Endothelial cell of umbilical vein (primary cell): ENCODE measurements at regions not wholly inside any gene's neighbourhood (a gene's known extent, or its start where the extent isn't known, plus 50 kb on each side); places are given as distances from the start of the nearest gene placed in this dataset.

Source experiments
- BruUV-seq: library from RNA; stranded (reverse); fragments of 400-500 nt; replicated peaks from 2 replicates; lab custom pipeline; 2021; lab: Mats Ljungman, UMichigan
- CTCF ChIA-PET: fragments of 300-600, 350-600 bp; sonication (Branson Sonifier 250); formaldehyde crosslinking; loops from one replicate; lab custom pipeline; 2021; ENCODE audit warnings: antibody characterized with exemption, inconsistent platforms; lab: Charles Lee
- POLR2A ChIA-PET: fragments of 300-600, 350-600 bp; sonication (Branson Sonifier 250); formaldehyde crosslinking; loops from one replicate; lab custom pipeline; 2021; ENCODE audit warnings: antibody characterized with exemption, inconsistent platforms; lab: Charles Lee
- DNase-seq: peaks from one replicate; pipeline ENCODE4 v3.0.0-alpha.2; 2011; ENCODE audit warnings: low read depth, low spot score
- FAIRE-seq: peaks from 2 replicates; lab custom pipeline; 2011; peaks lifted over from hg19 to GRCh38; lab: Jason Lieb, UNC
- H2AFZ ChIP-seq: 2 replicates; pipeline ENCODE4 v1.6.0; 2012; ENCODE audit warnings: low read depth, low read length, control low read depth, inconsistent platforms
- H3K27ac ChIP-seq: 2 replicates; pipeline ENCODE4 v1.5.1; 2011; ENCODE audit warnings: low read depth, mild to moderate bottlenecking, control low read depth, low read length, moderate library complexity; ENCODE audit not compliant: insufficient read depth
- H3K27me3 ChIP-seq, 2 experiments: 2 replicates each; pipeline versions ENCODE4 v1.6.0 to v1.6.1; 2011; ENCODE audit warnings: low read length in 2 of 2, mixed read lengths in 1 of 2; ENCODE audit not compliant: control insufficient read depth in 2 of 2, insufficient read depth in 2 of 2
- H3K36me3 ChIP-seq, 2 experiments: 2 replicates in 1 of 2; 3 replicates in 1 of 2; pipeline ENCODE4 v1.5.1; 2011; ENCODE audit warnings: low read length in 2 of 2, mild to moderate bottlenecking in 1 of 2, moderate library complexity in 1 of 2; ENCODE audit not compliant: control insufficient read depth in 2 of 2, insufficient read depth in 2 of 2; ENCODE audit errors: extremely low read depth in 1 of 2
- H3K4me1 ChIP-seq: 3 replicates; pipeline ENCODE4 v1.5.1; 2011; ENCODE audit warnings: mild to moderate bottlenecking, low read length; ENCODE audit not compliant: control insufficient read depth, insufficient read depth; ENCODE audit errors: extremely low read depth
- H3K4me2 ChIP-seq: 2 replicates; pipeline ENCODE4 v1.6.1; 2011; ENCODE audit warnings: low read length, control low read depth, mixed read lengths; ENCODE audit not compliant: insufficient read depth
- H3K4me3 ChIP-seq, 3 experiments: fragments of 200-600 bp in 1 of 3; sonication (generic), shearing (Covaris generic) in 1 of 3; replicated peaks in 1 of 3; 2 replicates each; pipeline ENCODE4 v1.5.1; 2011 to 2016; ENCODE audit warnings: control low read depth in 3 of 3, low read length in 3 of 3, mild to moderate bottlenecking in 2 of 3, inconsistent platforms in 1 of 3, low read depth in 1 of 3, moderate library complexity in 1 of 3; ENCODE audit not compliant: insufficient read depth in 1 of 3
- H3K79me2 ChIP-seq: 2 replicates; pipeline ENCODE4 v1.6.0; 2012; ENCODE audit warnings: low read length, inconsistent platforms; ENCODE audit not compliant: control insufficient read depth, insufficient read depth
- H3K9ac ChIP-seq: replicated peaks from 2 replicates; pipeline ENCODE3; 2011; ENCODE audit warnings: low read length, control low read depth; ENCODE audit not compliant: insufficient read depth; ENCODE audit errors: extremely low read depth
- H3K9me1 ChIP-seq: replicated peaks from 3 replicates; pipeline ENCODE4 v1.6.0; 2011; ENCODE audit warnings: mild to moderate bottlenecking, low read length; ENCODE audit not compliant: control insufficient read depth, insufficient read depth; ENCODE audit errors: extremely low read depth
- H3K9me3 ChIP-seq: replicated peaks from 2 replicates; pipeline ENCODE4 v1.5.1; 2012; ENCODE audit warnings: low read length, inconsistent platforms; ENCODE audit not compliant: control insufficient read depth, insufficient read depth
- H4K20me1 ChIP-seq: replicated peaks from 2 replicates; pipeline ENCODE3; 2011; ENCODE audit warnings: mild to moderate bottlenecking, low read length; ENCODE audit not compliant: control insufficient read depth, insufficient read depth; ENCODE audit errors: extremely low read depth
- CTCF ChIP-seq, 2 donors: IDR thresholded peaks; 1 replicate in 1 of 2; 2 replicates in 1 of 2; pipeline ENCODE4 v1.5.1; 2011; ENCODE audit warnings: low read length in 2 of 2, mild to moderate bottlenecking in 2 of 2, moderate library complexity in 2 of 2, control low read depth in 1 of 2, inconsistent platforms in 1 of 2, low read depth in 1 of 2; ENCODE audit not compliant: insufficient read depth in 1 of 2; ENCODE audit errors: extremely low read depth in 1 of 2
- EZH2 ChIP-seq: IDR thresholded peaks from 2 replicates; pipeline ENCODE4 v1.6.1; 2012; ENCODE audit warnings: borderline replicate concordance, low read depth, mild to moderate bottlenecking, moderate library complexity, low read length, inconsistent platforms; ENCODE audit not compliant: severe bottlenecking
- FOS ChIP-seq: IDR thresholded peaks from 2 replicates; pipeline ENCODE4 v1.6.1; 2011; ENCODE audit warnings: mild to moderate bottlenecking, low read length, moderate library complexity, borderline replicate concordance; ENCODE audit not compliant: insufficient read depth
- GATA2 ChIP-seq: IDR thresholded peaks from 2 replicates; pipeline ENCODE4 v1.7.0; 2011; ENCODE audit warnings: low read depth, mild to moderate bottlenecking, moderate library complexity, mixed read lengths, low read length; ENCODE audit not compliant: insufficient read length, insufficient read depth
- JUN ChIP-seq: IDR thresholded peaks from 2 replicates; pipeline ENCODE4 v1.6.1; 2011; ENCODE audit warnings: borderline replicate concordance, low read depth; ENCODE audit not compliant: insufficient read length, insufficient read depth
- POLR2A ChIP-seq: IDR thresholded peaks from 2 replicates; pipeline ENCODE4 v1.6.1; 2012; ENCODE audit warnings: low read depth, mild to moderate bottlenecking, control low read depth, low read length
- POLR2AphosphoS5 ChIP-seq: IDR thresholded peaks from 2 replicates; pipeline ENCODE4 v1.6.1; 2012; ENCODE audit warnings: low read depth, mild to moderate bottlenecking, control low read depth, low read length, moderate library complexity; ENCODE audit not compliant: insufficient read depth
- dilution Hi-C: fragments of 300-500 bp; cut with MboI; formaldehyde crosslinking; loops from one replicate; pipeline ENCODE4 v1.15.0; 2019; ENCODE audit warnings: low sequenced_read_pairs; ENCODE audit not compliant: extremely low pct_ligation_motif_present
- intact Hi-C: fragments of 100-400 bp; cut with micrococcal nuclease; formaldehyde crosslinking; loops from one replicate; pipeline ENCODE4 v1.10.0; 2022
- TF ChIP-seq, protein P1 (sequence below): IDR thresholded peaks from 2 replicates; pipeline ENCODE4 v1.6.1; 2011; ENCODE audit not compliant: insufficient read depth, insufficient read length

- TF ChIP-seq FOS: no peak
- H3K36me3 ChIP-seq: no peaks in the 10 kb centered on the region
- no peak overlapping the region for H3K4me3 ChIP-seq
- H3K9ac ChIP-seq: no peak overlapping the region
- H3K27ac ChIP-seq: no peak overlapping the region
- DNase-seq: no peak
- BruUV-seq: no TSS peak
- dilution Hi-C loops (no loop called here), intact Hi-C loops (no loop called here)
- FAIRE-seq: no peak
- no peaks in the 10 kb centered on the region for H3K9me3 ChIP-seq
- no peaks in the 10 kb centered on the region for H3K79me2 ChIP-seq
- H3K9me1 ChIP-seq: no peaks in the 10 kb centered on the region
- ChIA-PET POLR2A (no interaction called here), CTCF (no interaction called here)
- H3K4me2 ChIP-seq: no peak overlapping the region
- no peak overlapping the region for H2AFZ ChIP-seq
- H3K4me1 ChIP-seq: no peaks in the 10 kb centered on the region
- H4K20me1 ChIP-seq: no peaks in the 10 kb centered on the region
- peaks cover 0 to 1% of the 10 kb centered on the region in 2 experiments for H3K27me3 ChIP-seq
Measured at GRCh38 chr1:208509072-208509471, 264.9 kb upstream of the PLXNA2 start.

DNA sequence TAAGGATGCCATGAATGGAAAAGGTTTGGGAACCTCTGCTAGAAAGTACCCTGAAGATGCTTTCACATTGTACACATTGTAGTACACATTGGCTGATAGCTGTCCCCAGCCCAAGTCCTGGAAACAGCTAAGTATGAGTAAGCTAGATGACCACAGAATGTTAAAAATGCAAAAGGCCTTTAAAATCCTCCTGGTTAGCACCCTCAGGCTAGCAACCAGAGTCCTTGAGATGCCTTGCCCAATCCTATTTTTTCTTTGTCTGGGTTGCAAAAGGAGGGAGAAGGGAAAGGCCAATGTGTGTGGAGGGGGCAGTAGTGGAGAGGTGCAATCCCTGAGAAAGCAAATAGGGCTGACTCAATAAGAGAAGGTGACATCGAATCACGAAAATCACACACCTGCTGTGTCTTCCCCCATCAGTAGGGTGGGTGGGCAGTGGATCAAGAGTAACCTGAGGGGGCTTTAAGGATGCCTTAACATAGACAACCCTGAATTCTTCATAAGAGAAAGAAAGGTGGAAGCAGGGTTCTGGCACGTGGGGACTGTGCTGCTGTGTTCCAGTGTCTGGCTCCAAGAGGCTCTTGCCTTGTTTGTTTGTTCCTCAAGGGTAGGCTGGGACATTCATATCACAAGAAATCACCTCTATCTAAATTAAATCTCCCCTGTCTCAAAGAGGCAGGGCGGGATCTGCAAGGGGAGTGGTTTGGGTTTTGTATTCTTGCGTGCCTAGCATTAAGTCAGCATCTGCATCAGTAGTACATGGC is 266.2 kb upstream of the PLXNA2 start:
- BruUV-seq: no TSS peak
- no peak for TF ChIP-seq FOS
- TF ChIP-seq POLR2AphosphoS5: no peak
- TF ChIP-seq CTCF (IDR thresholded peaks at IDR 0.05; ENCODE audit: extremely low read depth in 1 of 2, insufficient read depth in 1 of 2, low read depth in 1 of 2, low read length in 2 of 2): no peak
- no peak for TF ChIP-seq GATA2
- TF ChIP-seq POLR2A: no peak
- no peak for TF ChIP-seq EZH2
- no peak for TF ChIP-seq JUN
- TF ChIP-seq, protein P1, sequence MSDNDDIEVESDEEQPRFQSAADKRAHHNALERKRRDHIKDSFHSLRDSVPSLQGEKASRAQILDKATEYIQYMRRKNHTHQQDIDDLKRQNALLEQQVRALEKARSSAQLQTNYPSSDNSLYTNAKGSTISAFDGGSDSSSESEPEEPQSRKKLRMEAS: no peak
- FAIRE-seq (no peak), DNase-seq (no peak)
- no peaks in the 10 kb centered on the region for H3K79me2 ChIP-seq
- ChIA-PET CTCF (no interaction called here), POLR2A (no interaction called here)
- H4K20me1 ChIP-seq: no peaks in the 10 kb centered on the region
- H3K4me1 ChIP-seq: no peaks in the 10 kb centered on the region
- peaks cover 0 to 2% of the 10 kb centered on the region in 2 experiments for H3K27me3 ChIP-seq
- H3K9me1 ChIP-seq: no peaks in the 10 kb centered on the region
- H3K27ac ChIP-seq: no peak overlapping the region
- dilution Hi-C loops (no loop called here), intact Hi-C loops (no loop called here)
- no peaks in the 10 kb centered on the region for H3K36me3 ChIP-seq
- H3K9me3 ChIP-seq: no peaks in the 10 kb centered on the region
- H3K4me2 ChIP-seq: no peak overlapping the region
- H3K9ac ChIP-seq: no peak overlapping the region
- H2AFZ ChIP-seq: no peak overlapping the region
- H3K4me3 ChIP-seq: no peak overlapping the region
